Gastrocnemius medialis (tissue), 4 donors: ENCODE measurements at regions not wholly inside any gene's neighbourhood (a gene's known extent, or its start where the extent isn't known, plus 50 kb on each side); places are given as distances from the start of the nearest gene placed in this dataset.

ENCODE experiments used
- ATAC-seq, 2 donors: fragments of 150-250 bp; one replicate each; pipeline ENCODE4 v1.9.1; 2016
- DNase-seq, 2 donors: peaks; one replicate each; pipeline ENCODE4 v3.0.0-alpha.2; 2019
- H3K27ac ChIP-seq, 4 donors: fragments of 200-600 bp; sonication (generic); 1 replicate in 1 of 4; 2 replicates in 3 of 4; pipeline ENCODE4 v1.5.1; 2016 to 2018; ENCODE audit warnings: mild to moderate bottlenecking in 2 of 4, moderate library complexity in 1 of 4
- H3K27me3 ChIP-seq, 3 donors: fragments of 200-600 bp; sonication (generic) in 2 of 3; 1 replicate in 1 of 3; 2 replicates in 2 of 3; pipeline versions ENCODE4 v1.5.1 to v1.6.0; 2016 to 2019; ENCODE audit warnings: mild to moderate bottlenecking in 1 of 3, moderate library complexity in 1 of 3
- H3K36me3 ChIP-seq, 2 donors: fragments of 200-600 bp; sonication (generic) in 1 of 2; one replicate each; pipeline ENCODE4 v1.5.1; 2017 to 2018
- H3K4me1 ChIP-seq, 2 donors: fragments of 200-600 bp; sonication (generic) in 1 of 2; one replicate each; pipeline ENCODE4 v1.5.1; 2016 to 2017; ENCODE audit warnings: mild to moderate bottlenecking in 2 of 2
- H3K4me3 ChIP-seq, 4 donors: fragments of 200-600 bp; sonication (generic) in 3 of 4; 1 replicate in 1 of 4; 2 replicates in 3 of 4; pipeline ENCODE4 v1.5.1; 2016 to 2019; ENCODE audit warnings: mild to moderate bottlenecking in 2 of 4
- H3K9me3 ChIP-seq, 3 donors: fragments of 200-600 bp; sonication (generic) in 2 of 3; 1 replicate in 1 of 3; 2 replicates in 2 of 3; pipeline ENCODE4 v1.5.1; 2016 to 2019
- POLR2A ChIP-seq, 2 donors: fragments of 450-650 bp; IDR thresholded peaks; one replicate each; pipeline ENCODE4 v1.6.1; 2017; ENCODE audit warnings: antibody characterized with exemption in 2 of 2, mild to moderate bottlenecking in 2 of 2, moderate library complexity in 2 of 2
- in situ Hi-C, 4 donors: fragments of 200-750 bp; cut with MboI; loops; one replicate each; pipeline versions ENCODE4 v1.15.0 to v1.8.0; 2017; ENCODE audit warnings: low sequenced_read_pairs in 4 of 4
- intact Hi-C: fragments of 100-400 bp; cut with DNase I; formaldehyde crosslinking; loops from one replicate; pipeline ENCODE4 v1.15.1; 2023; ENCODE audit warnings: low total_unique reads
- TF ChIP-seq, protein P1 (sequence below), 5 experiments: fragments of 450-650 bp in 3 of 5; fragments of 200-600 bp in 2 of 5; sonication (generic) in 2 of 5; IDR thresholded peaks in 4 of 5; conservative IDR thresholded peaks in 1 of 5; 1 replicate in 4 of 5; 2 replicates in 1 of 5; pipeline ENCODE4 v1.5.1; 2016 to 2019; ENCODE audit warnings: antibody characterized with exemption in 5 of 5, mild to moderate bottlenecking in 3 of 5, moderate library complexity in 3 of 5

DNA sequence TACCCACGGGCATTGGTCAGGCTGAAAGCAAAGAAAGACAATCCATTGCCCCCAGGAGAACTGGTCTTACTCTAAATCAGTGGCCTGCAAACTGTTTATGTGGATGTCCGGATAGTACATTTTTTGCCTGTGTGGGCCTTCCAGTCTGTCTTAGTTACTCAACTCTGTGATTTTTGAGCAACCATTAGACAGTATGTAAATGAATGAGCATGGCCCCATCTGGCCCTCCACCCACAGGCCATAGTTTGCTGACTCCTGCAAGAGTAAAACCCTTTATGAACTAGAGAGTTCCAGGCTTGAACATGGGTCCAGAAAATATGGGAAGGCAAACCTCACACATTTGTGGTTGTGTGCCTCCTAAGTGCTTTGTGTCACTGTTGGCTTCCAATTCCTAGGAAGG is 55.7 kb upstream of the CYP1B1 start:
- Histone ChIP-seq H3K4me3 (no peak overlapping the region), H3K4me1 (peaks cover 0 to 3% of the 10 kb centered on the region in 2 donors), H3K36me3 (no peaks in the 10 kb centered on the region), H3K27me3 (no peaks in the 10 kb centered on the region), H3K9me3 (no peaks in the 10 kb centered on the region), H3K27ac (no peak overlapping the region)
- ATAC-seq (no peak), DNase-seq (no peak)
- in situ Hi-C loops: no loop called here
- TF ChIP-seq, protein P1, sequence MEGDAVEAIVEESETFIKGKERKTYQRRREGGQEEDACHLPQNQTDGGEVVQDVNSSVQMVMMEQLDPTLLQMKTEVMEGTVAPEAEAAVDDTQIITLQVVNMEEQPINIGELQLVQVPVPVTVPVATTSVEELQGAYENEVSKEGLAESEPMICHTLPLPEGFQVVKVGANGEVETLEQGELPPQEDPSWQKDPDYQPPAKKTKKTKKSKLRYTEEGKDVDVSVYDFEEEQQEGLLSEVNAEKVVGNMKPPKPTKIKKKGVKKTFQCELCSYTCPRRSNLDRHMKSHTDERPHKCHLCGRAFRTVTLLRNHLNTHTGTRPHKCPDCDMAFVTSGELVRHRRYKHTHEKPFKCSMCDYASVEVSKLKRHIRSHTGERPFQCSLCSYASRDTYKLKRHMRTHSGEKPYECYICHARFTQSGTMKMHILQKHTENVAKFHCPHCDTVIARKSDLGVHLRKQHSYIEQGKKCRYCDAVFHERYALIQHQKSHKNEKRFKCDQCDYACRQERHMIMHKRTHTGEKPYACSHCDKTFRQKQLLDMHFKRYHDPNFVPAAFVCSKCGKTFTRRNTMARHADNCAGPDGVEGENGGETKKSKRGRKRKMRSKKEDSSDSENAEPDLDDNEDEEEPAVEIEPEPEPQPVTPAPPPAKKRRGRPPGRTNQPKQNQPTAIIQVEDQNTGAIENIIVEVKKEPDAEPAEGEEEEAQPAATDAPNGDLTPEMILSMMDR (IDR thresholded peaks at IDR 0.05 in 4 of 5, conservative IDR thresholded peaks at IDR 0.05 in 1 of 5): no peak
- TF ChIP-seq POLR2A (IDR thresholded peaks at IDR 0.05): no peak
- intact Hi-C loops: no loop called here

GRCh38 chr2:38130876-38131275 is 54.9 kb upstream of the CYP1B1 start:
- in situ Hi-C loops: no loop called here
- DNase-seq (no peak), ATAC-seq (no peak)
- no peaks in the 10 kb centered on the region for H3K36me3 ChIP-seq
- TF ChIP-seq POLR2A (IDR thresholded peaks at IDR 0.05): no peak
- TF ChIP-seq, protein P1 (IDR thresholded peaks at IDR 0.05 in 4 of 5, conservative IDR thresholded peaks at IDR 0.05 in 1 of 5): no peak
- intact Hi-C loops: no loop called here
- no peaks in the 10 kb centered on the region for H3K27me3 ChIP-seq
- no peak overlapping the region for H3K27ac ChIP-seq
- peaks cover 0 to 3% of the 10 kb centered on the region in 2 donors for H3K4me1 ChIP-seq
- H3K9me3 ChIP-seq: no peaks in the 10 kb centered on the region
- H3K4me3 ChIP-seq: no peak overlapping the region

DNA sequence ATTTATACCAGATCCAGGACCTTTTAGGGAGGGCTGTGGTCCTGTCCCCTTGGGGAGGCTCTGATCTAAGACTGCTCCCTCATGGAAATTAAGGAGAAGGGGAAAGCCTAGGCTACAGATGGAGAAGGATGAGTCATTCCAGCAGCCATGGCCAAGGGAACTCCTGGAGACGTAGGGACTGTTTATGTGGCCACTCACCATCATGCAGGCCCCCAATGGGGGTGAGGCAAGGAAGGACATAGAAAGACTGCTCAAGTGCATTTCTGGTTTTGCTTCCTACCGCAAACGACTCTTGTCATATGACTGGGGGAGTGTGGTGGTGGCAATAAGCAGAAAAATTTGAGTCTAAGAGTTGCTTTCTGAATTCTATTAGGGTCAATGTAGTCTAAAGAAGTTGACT is 54.0 kb upstream of the CYP1B1 start:
- no peak for ATAC-seq
- Histone ChIP-seq H3K27me3 (no peaks in the 10 kb centered on the region), H3K4me3 (no peak overlapping the region), H3K9me3 (no peaks in the 10 kb centered on the region), H3K27ac (no peak overlapping the region), H3K4me1 (peaks cover 0 to 3% of the 10 kb centered on the region in 2 donors), H3K36me3 (no peaks in the 10 kb centered on the region)
- TF ChIP-seq, protein P1 (IDR thresholded peaks at IDR 0.05 in 4 of 5, conservative IDR thresholded peaks at IDR 0.05 in 1 of 5): no peak
- no peak for TF ChIP-seq POLR2A (IDR thresholded peaks at IDR 0.05)
- intact Hi-C loops: no loop called here
- in situ Hi-C loops: no loop called here
- no peak for DNase-seq

- no peak for DNase-seq
- Histone ChIP-seq H3K4me3 (no peak overlapping the region), H3K27ac (no peak overlapping the region), H3K9me3 (no peaks in the 10 kb centered on the region), H3K36me3 (no peaks in the 10 kb centered on the region), H3K27me3 (no peaks in the 10 kb centered on the region), H3K4me1 (peaks cover 0 to 3% of the 10 kb centered on the region in 2 donors)
- in situ Hi-C loops (no loop called here), intact Hi-C loops (no loop called here)
- no peak for ATAC-seq
- no peak for TF ChIP-seq POLR2A (IDR thresholded peaks at IDR 0.05)
- TF ChIP-seq, protein P1 (IDR thresholded peaks at IDR 0.05 in 4 of 5, conservative IDR thresholded peaks at IDR 0.05 in 1 of 5): no peak
These were observed 53.5 kb upstream of the CYP1B1 start for GRCh38 chr2:38129481-38129880.

- intact Hi-C loops: no loop called here
- H3K4me1 ChIP-seq: peaks cover 0 to 3% of the 10 kb centered on the region in 2 donors
- no peak overlapping the region for H3K4me3 ChIP-seq
- TF ChIP-seq, protein P1 (IDR thresholded peaks at IDR 0.05 in 4 of 5, conservative IDR thresholded peaks at IDR 0.05 in 1 of 5): no peak
- no peak for TF ChIP-seq POLR2A (IDR thresholded peaks at IDR 0.05)
- H3K27ac ChIP-seq: peak overlapping the region in 1 of 4 donors; percentile 23
- in situ Hi-C loops: no loop called here
- DNase-seq (peak; percentile 29 to 47), ATAC-seq (peak; percentile 26 to 62)
- H3K9me3 ChIP-seq: no peaks in the 10 kb centered on the region
- no peaks in the 10 kb centered on the region for H3K36me3 ChIP-seq
- no peaks in the 10 kb centered on the region for H3K27me3 ChIP-seq
These were observed 52.7 kb upstream of the CYP1B1 start for GRCh38 chr2:38128653-38129052.
